ENCODE measurements at regions not wholly inside any gene's neighbourhood (a gene's known extent, or its start where the extent isn't known, plus 50 kb on each side); places are given as distances from the start of the nearest gene placed in this dataset.

DNA sequence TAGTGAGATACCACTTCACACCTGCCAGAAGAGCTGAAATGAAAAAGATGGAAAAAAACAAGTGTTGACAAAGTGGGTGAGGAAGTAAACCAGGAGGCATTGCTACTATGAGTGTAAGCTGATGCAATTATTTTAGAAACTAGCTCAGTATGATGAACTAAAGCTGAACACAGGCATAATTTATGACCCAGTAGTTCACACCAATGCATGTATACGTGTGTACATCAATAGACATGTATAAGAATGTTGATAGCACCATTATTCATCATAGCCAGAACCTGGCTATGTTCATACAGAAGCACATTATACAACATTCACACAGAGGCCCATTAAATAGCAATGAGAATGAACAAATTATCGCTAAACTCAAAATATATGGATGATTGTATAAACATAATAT lies 83.1 kb upstream of the SPOPL start:
- H3K27me3 ChIP-seq (ENCODE audit: insufficient read depth, low read length) = no peaks in the 10 kb centered on the region
- no peak overlapping the region for H2AK5ac ChIP-seq (ENCODE audit: insufficient read length, low read length)
- no peak overlapping the region for H2BK15ac ChIP-seq (ENCODE audit: low read depth, low read length)
- H2AFZ ChIP-seq (ENCODE audit: low read length) = no peak overlapping the region
- H3K27ac Mint-ChIP-seq = no peak overlapping the region
- no peak overlapping the region for H2BK12ac ChIP-seq (ENCODE audit: insufficient read length, low read depth, low read length)
- H3K27ac ChIP-seq (ENCODE audit: insufficient read length, low read depth, low read length) = no peak overlapping the region
- peaks cover 0 to 3% of the 10 kb centered on the region in 2 experiments; a peak in 1 of 5 replicates for H3K9me3 Mint-ChIP-seq
- no peak overlapping the region for H3K4me2 ChIP-seq (ENCODE audit: insufficient read depth, insufficient read length, low read length)
- no peaks in the 10 kb centered on the region for H3K79me2 ChIP-seq (ENCODE audit: insufficient read depth, low read length)
- H3K4me1 Mint-ChIP-seq = peaks cover 0 to 8% of the 10 kb centered on the region in 2 experiments; a peak in 2 of 4 replicates
- no peak overlapping the region for H3K18ac ChIP-seq (ENCODE audit: insufficient read length, low read depth, low read length)
- no peak for DNase-seq
- no peak overlapping the region for H3K23ac ChIP-seq (ENCODE audit: insufficient read length, low read depth, low read length)
- H3K23me2 ChIP-seq (ENCODE audit: insufficient read length, low read depth, low read length, poor library complexity, severe bottlenecking) = no peaks in the 10 kb centered on the region
- TF ChIP-seq, protein P1, sequence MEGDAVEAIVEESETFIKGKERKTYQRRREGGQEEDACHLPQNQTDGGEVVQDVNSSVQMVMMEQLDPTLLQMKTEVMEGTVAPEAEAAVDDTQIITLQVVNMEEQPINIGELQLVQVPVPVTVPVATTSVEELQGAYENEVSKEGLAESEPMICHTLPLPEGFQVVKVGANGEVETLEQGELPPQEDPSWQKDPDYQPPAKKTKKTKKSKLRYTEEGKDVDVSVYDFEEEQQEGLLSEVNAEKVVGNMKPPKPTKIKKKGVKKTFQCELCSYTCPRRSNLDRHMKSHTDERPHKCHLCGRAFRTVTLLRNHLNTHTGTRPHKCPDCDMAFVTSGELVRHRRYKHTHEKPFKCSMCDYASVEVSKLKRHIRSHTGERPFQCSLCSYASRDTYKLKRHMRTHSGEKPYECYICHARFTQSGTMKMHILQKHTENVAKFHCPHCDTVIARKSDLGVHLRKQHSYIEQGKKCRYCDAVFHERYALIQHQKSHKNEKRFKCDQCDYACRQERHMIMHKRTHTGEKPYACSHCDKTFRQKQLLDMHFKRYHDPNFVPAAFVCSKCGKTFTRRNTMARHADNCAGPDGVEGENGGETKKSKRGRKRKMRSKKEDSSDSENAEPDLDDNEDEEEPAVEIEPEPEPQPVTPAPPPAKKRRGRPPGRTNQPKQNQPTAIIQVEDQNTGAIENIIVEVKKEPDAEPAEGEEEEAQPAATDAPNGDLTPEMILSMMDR (conservative IDR thresholded peaks at IDR 0.05) = no peak
- no peaks in the 10 kb centered on the region for H3K9me3 ChIP-seq (ENCODE audit: control insufficient read depth, low read depth, low read length)
- H3K56ac ChIP-seq (ENCODE audit: insufficient read length, low read depth, low read length) = no peak overlapping the region
- H2BK5ac ChIP-seq (ENCODE audit: insufficient read length, low read length) = no peak overlapping the region
- H2BK120ac ChIP-seq (ENCODE audit: low read depth, low read length, poor library complexity, severe bottlenecking) = no peak overlapping the region
- no peak overlapping the region for H3K14ac ChIP-seq (ENCODE audit: insufficient read depth, low read length)
- no peak overlapping the region for H3K4me3 Mint-ChIP-seq
- no peaks in the 10 kb centered on the region; the same call in 1 of the 2 replicates for H3K4me1 ChIP-seq (ENCODE audit: insufficient read depth, low read length)
- no CpG with 5 or more reads among the region's 2 CpGs for WGBS (ENCODE audit: extremely low coverage, insufficient read length, low lambda C conversion rate)
- no peak overlapping the region for H3K4ac ChIP-seq (ENCODE audit: low read depth, low read length)
- no peak overlapping the region for H2BK20ac ChIP-seq (ENCODE audit: low read depth, low read length, poor library complexity, severe bottlenecking)
- no peak overlapping the region for H4K91ac ChIP-seq (ENCODE audit: insufficient read length, low read depth, low read length)
- peaks cover 0 to 5% (median 2%) of the 10 kb centered on the region in 3 experiments; a peak in 3 of 7 replicates for H3K36me3 Mint-ChIP-seq (ENCODE audit: insufficient read depth in 1 of 3, low read depth in 3 of 3)
- no peaks in the 10 kb centered on the region for H3K27me3 Mint-ChIP-seq (ENCODE audit: low read depth)
- H4K20me1 ChIP-seq (ENCODE audit: control insufficient read depth, insufficient read depth, insufficient read length) = no peaks in the 10 kb centered on the region
- no peak overlapping the region for H4K5ac ChIP-seq (ENCODE audit: insufficient read length, low read depth, low read length)
- H3K79me1 ChIP-seq (ENCODE audit: insufficient read depth, low read depth, low read length, poor library complexity, severe bottlenecking) = no peaks in the 10 kb centered on the region
- H4K8ac ChIP-seq (replicated peaks; ENCODE audit: insufficient read length, low read depth, low read length) = no peak overlapping the region
- no peak overlapping the region for H3T11ph ChIP-seq (ENCODE audit: low read length)
- H3K9ac ChIP-seq (ENCODE audit: extremely low read depth, insufficient read length, low read length) = no peak overlapping the region

Data from H9 (cell line).